Esophagus muscularis mucosa (tissue), 4 donors: ENCODE measurements at regions not wholly inside any gene's neighbourhood (a gene's known extent, or its start where the extent isn't known, plus 50 kb on each side); places are given as distances from the start of the nearest gene placed in this dataset.

Experiments used
- DNase-seq: peaks from one replicate; pipeline ENCODE4 v3.0.0-alpha.2; 2017; ENCODE audit errors: extremely low spot score
- H3K27ac ChIP-seq, 4 donors: fragments of 200-600 bp; sonication (generic); replicated peaks in 1 of 4; 1 replicate in 3 of 4; 2 replicates in 1 of 4; pipeline ENCODE4 v1.5.1; 2016 to 2019; ENCODE audit warnings: mild to moderate bottlenecking in 1 of 4
- H3K27me3 ChIP-seq, 4 donors: fragments of 200-600 bp; sonication (generic); one replicate each; pipeline versions ENCODE4 v1.5.1 to v1.6.0; 2016 to 2019
- H3K36me3 ChIP-seq, 4 donors: fragments of 200-600 bp; sonication (generic); one replicate each; pipeline ENCODE4 v1.5.1; 2016 to 2019
- H3K4me1 ChIP-seq, 4 donors: fragments of 200-600 bp; sonication (generic); one replicate each; pipeline ENCODE4 v1.5.1; 2016 to 2019
- H3K4me3 ChIP-seq, 4 donors: fragments of 200-600 bp; sonication (generic); 1 replicate in 2 of 4; 2 replicates in 2 of 4; pipeline ENCODE4 v1.5.1; 2016 to 2019; ENCODE audit warnings: mild to moderate bottlenecking in 4 of 4, moderate library complexity in 1 of 4
- H3K9me3 ChIP-seq, 4 donors: fragments of 200-600 bp; sonication (generic); 1 replicate in 3 of 4; 2 replicates in 1 of 4; pipeline ENCODE4 v1.5.1; 2016 to 2019
- EP300 ChIP-seq: sonication (generic); formaldehyde crosslinking; IDR thresholded peaks from one replicate; pipeline ENCODE4 v1.6.1; 2017; ENCODE audit warnings: antibody characterized with exemption
- POLR2A ChIP-seq: fragments of 450-650 bp; IDR thresholded peaks from one replicate; pipeline ENCODE4 v1.6.1; 2017; ENCODE audit warnings: antibody characterized with exemption, moderate library complexity, mild to moderate bottlenecking, low read depth
- POLR2AphosphoS5 ChIP-seq, 2 donors: sonication (generic); formaldehyde crosslinking; IDR thresholded peaks; one replicate each; pipeline ENCODE4 v1.6.1; 2017; ENCODE audit warnings: antibody characterized with exemption in 2 of 2
- WGBS: methylation state at CpG from one replicate; pipeline ENCODE4 v1.1.5; 2018; 5-methylcytosine and 5-hydroxymethylcytosine counted together
- intact Hi-C: fragments of 100-400 bp; cut with DNase I; formaldehyde crosslinking; loops from one replicate; pipeline ENCODE4 v1.15.1; 2023
- TF ChIP-seq, protein P1 (sequence below), 3 experiments: fragments of 200-600 bp in 2 of 3; fragments of 450-650 bp in 1 of 3; sonication (generic) in 2 of 3; IDR thresholded peaks; one replicate each; pipeline ENCODE4 v1.5.1; 2017 to 2019; ENCODE audit warnings: antibody characterized with exemption in 3 of 3, mild to moderate bottlenecking in 2 of 3, moderate library complexity in 1 of 3

- no peak overlapping the region for H3K4me3 ChIP-seq
- TF ChIP-seq POLR2A (no peak), EP300 (no peak), POLR2AphosphoS5 (IDR thresholded peaks at IDR 0.05) (no peak)
- TF ChIP-seq, protein P1, sequence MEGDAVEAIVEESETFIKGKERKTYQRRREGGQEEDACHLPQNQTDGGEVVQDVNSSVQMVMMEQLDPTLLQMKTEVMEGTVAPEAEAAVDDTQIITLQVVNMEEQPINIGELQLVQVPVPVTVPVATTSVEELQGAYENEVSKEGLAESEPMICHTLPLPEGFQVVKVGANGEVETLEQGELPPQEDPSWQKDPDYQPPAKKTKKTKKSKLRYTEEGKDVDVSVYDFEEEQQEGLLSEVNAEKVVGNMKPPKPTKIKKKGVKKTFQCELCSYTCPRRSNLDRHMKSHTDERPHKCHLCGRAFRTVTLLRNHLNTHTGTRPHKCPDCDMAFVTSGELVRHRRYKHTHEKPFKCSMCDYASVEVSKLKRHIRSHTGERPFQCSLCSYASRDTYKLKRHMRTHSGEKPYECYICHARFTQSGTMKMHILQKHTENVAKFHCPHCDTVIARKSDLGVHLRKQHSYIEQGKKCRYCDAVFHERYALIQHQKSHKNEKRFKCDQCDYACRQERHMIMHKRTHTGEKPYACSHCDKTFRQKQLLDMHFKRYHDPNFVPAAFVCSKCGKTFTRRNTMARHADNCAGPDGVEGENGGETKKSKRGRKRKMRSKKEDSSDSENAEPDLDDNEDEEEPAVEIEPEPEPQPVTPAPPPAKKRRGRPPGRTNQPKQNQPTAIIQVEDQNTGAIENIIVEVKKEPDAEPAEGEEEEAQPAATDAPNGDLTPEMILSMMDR (IDR thresholded peaks at IDR 0.05), result no peak
- H3K9me3 ChIP-seq, result no peaks in the 10 kb centered on the region
- no peaks in the 10 kb centered on the region for H3K36me3 ChIP-seq
- no peaks in the 10 kb centered on the region for H3K27me3 ChIP-seq
- intact Hi-C loops, result no loop called here
- H3K4me1 ChIP-seq, result peaks cover 0 to 3% (median 0%) of the 10 kb centered on the region in 4 donors
- H3K27ac ChIP-seq, result no peak overlapping the region
- no peak for DNase-seq
Measured at GRCh38 chr1:219402925-219403324, 210.0 kb downstream of the ZC3H11B start.

DNA sequence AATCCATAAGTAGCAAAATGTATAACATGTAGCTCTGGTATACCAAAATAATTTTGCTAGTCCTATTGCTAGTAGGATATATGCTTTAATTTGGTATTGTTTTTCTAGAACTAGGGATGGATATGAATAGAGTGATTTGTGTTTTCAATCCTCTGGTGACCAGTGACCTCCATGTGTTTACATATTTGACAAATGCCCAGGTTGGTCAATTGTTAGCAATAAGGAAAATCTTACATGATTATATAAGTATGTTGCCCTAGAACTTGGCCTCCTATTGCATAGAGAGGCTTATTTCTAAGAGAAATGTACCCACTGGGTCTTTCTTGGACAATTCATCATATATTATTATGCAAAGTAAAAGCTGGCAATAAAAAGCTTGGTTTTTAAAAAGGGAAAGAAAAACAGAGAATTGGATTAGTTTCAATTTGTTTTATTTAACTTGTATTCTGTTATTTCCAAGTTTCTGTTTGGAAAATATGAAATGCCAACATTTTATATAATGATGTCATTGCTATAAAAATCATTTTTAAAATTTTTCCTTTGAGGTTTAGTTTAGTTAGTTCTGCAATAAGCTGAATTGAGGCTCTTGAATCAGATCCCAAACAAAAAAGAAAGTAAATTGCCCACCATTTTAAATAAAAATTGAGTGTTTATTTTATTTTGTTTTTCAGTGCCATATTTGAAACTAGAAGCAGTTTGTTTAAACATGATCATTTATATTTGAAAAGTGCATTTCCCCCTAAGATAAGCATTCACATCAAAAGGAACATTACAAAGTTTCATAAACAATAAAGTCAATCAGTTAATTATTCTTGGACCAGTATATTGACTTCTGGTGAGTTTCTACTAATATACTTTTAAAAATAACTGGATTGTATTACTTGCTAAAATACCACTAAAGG, 210.9 kb downstream of the ZC3H11B start:
- Histone ChIP-seq H3K4me1 (peaks cover 0 to 3% (median 0%) of the 10 kb centered on the region in 4 donors), H3K9me3 (peaks cover 0 to 4% (median under 1%) of the 10 kb centered on the region in 4 donors), H3K4me3 (no peak overlapping the region), H3K36me3 (no peaks in the 10 kb centered on the region), H3K27ac (no peak overlapping the region), H3K27me3 (no peaks in the 10 kb centered on the region)
- no peak for DNase-seq
- TF ChIP-seq, protein P1 (IDR thresholded peaks at IDR 0.05), result no peak
- TF ChIP-seq POLR2AphosphoS5 (IDR thresholded peaks at IDR 0.05), result no peak
- no peak for TF ChIP-seq EP300
- no peak for TF ChIP-seq POLR2A
- intact Hi-C loops, result no loop called here

DNA sequence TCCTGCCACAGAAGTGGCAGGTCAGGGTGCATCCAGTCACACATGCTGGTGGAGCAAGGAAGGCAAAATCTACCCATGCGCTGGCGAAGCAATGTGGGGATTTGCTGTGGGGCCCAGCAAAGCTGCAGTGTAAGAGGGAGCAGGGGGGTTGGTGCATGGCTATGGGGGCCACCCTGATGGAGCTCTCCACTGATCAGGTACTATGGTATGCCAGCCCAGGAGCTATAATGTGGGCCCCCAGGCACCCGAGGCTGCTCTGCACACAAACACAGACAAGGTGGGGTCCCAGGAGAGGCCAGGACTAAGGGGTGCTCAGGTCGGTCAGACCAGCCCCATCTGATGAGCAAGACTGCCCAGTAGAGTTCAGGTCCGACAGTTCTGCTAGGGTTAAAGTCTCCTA, 213.5 kb downstream of the ZC3H11B start:
- no peaks in the 10 kb centered on the region for H3K27me3 ChIP-seq
- peaks cover 0 to 14% (median 4%) of the 10 kb centered on the region in 4 donors for H3K9me3 ChIP-seq
- H3K27ac ChIP-seq, result no peak overlapping the region
- TF ChIP-seq POLR2AphosphoS5 (IDR thresholded peaks at IDR 0.05) (no peak), EP300 (no peak), POLR2A (no peak)
- TF ChIP-seq, protein P1 (IDR thresholded peaks at IDR 0.05), result no peak
- no peaks in the 10 kb centered on the region for H3K36me3 ChIP-seq
- WGBS, result 90% methylated on average over 5 of the region's 5 CpGs
- no peak for DNase-seq
- intact Hi-C loops, result no loop called here
- peaks cover 0 to 3% (median 0%) of the 10 kb centered on the region in 4 donors for H3K4me1 ChIP-seq
- H3K4me3 ChIP-seq, result no peak overlapping the region

GRCh38 chr1:219398815-219399396, 214.0 kb downstream of the ZC3H11B start:
- no peak for DNase-seq
- H3K36me3 ChIP-seq, result no peaks in the 10 kb centered on the region
- H3K9me3 ChIP-seq, result peaks cover 0 to 14% (median 4%) of the 10 kb centered on the region in 4 donors
- H3K27ac ChIP-seq, result no peak overlapping the region
- WGBS, result 75% methylated on average over 1 of the region's 2 CpGs
- H3K4me1 ChIP-seq, result peaks cover 0 to 3% (median 0%) of the 10 kb centered on the region in 4 donors
- H3K4me3 ChIP-seq, result no peak overlapping the region
- no peak for TF ChIP-seq POLR2AphosphoS5 (IDR thresholded peaks at IDR 0.05)
- no peak for TF ChIP-seq EP300
- TF ChIP-seq, protein P1 (IDR thresholded peaks at IDR 0.05), result no peak
- TF ChIP-seq POLR2A, result no peak
- no peaks in the 10 kb centered on the region for H3K27me3 ChIP-seq
- intact Hi-C loops, result no loop called here
